ENCODE measurements at regions not wholly inside any gene's neighbourhood (a gene's known extent, or its start where the extent isn't known, plus 50 kb on each side); places are given as distances from the start of the nearest gene placed in this dataset.
"Not testable (repeated sequence)": the region's sequence is repeated elsewhere in the genome, so short reads cannot be mapped to it uniquely, and the experiment has no call there.

GRCh38 chrX:84267432-84267831 lies 79.4 kb upstream of the RPS6KA6 start:
- H3K36me3 ChIP-seq; intact Hi-C loops (cut with DNase I); H3K27me3 ChIP-seq; H3K4me1 ChIP-seq; H3K27ac ChIP-seq; ATAC-seq; H3K4me3 ChIP-seq; H3K9me3 ChIP-seq: not testable (repeated sequence)
- WGBS, 4 donors = 65 to 85% (median 76%) methylated on average over 6 to 9 of the region's 9 CpGs
- peak in 1 of 5 donors; percentile 14 for DNase-seq

GRCh38 chrX:84259868-84260267 lies 71.9 kb upstream of the RPS6KA6 start:
- no peak overlapping the region for H3K4me3 ChIP-seq
- intact Hi-C loops (cut with DNase I) = no loop called here

GRCh38 chrX:84258708-84259107 lies 70.7 kb upstream of the RPS6KA6 start:
- H3K4me1 ChIP-seq = no peaks in the 10 kb centered on the region
- no peaks in the 10 kb centered on the region for H3K36me3 ChIP-seq
- H3K9me3 ChIP-seq = no peaks in the 10 kb centered on the region
- H3K27ac ChIP-seq = no peak overlapping the region
- H3K27me3 ChIP-seq = no peaks in the 10 kb centered on the region
- TF ChIP-seq POLR2A (IDR thresholded peaks at IDR 0.05) (no peak), CTCF (IDR thresholded peaks at IDR 0.05) (no peak)
- intact Hi-C loops (cut with DNase I) = no loop called here
- H3K4me3 ChIP-seq = no peak overlapping the region
- WGBS, 4 donors = 60 to 83% (median 63%) methylated on average over 1 of the region's 1 CpG
- ATAC-seq (no peak), DNase-seq (no peak)

More at GRCh38 chrX:84259868-84260267, 71.9 kb upstream of the RPS6KA6 start:
- Histone ChIP-seq H3K4me1 (no peaks in the 10 kb centered on the region), H3K27me3 (no peaks in the 10 kb centered on the region), H3K9me3 (no peaks in the 10 kb centered on the region), H3K27ac (no peak overlapping the region), H3K36me3 (no peaks in the 10 kb centered on the region)
- no peak for ATAC-seq
- TF ChIP-seq CTCF (IDR thresholded peaks at IDR 0.05) (no peak), POLR2A (IDR thresholded peaks at IDR 0.05) (no peak)
- no peak for DNase-seq

GRCh38 chrX:84248226-84248625 lies 60.2 kb upstream of the RPS6KA6 start:
- H3K4me1 ChIP-seq = no peaks in the 10 kb centered on the region
- WGBS, 4 donors = 53 to 74% (median 56%) methylated on average over 1 of the region's 1 CpG
- DNase-seq = no peak
- H3K9me3 ChIP-seq = no peaks in the 10 kb centered on the region
- ATAC-seq = no peak
- H3K4me3 ChIP-seq = no peak overlapping the region
- H3K27ac ChIP-seq = no peak overlapping the region
- TF ChIP-seq POLR2A (IDR thresholded peaks at IDR 0.05) (no peak), CTCF (IDR thresholded peaks at IDR 0.05) (no peak)
- intact Hi-C loops (cut with DNase I) = no loop called here
- H3K36me3 ChIP-seq = no peaks in the 10 kb centered on the region
- H3K27me3 ChIP-seq = no peaks in the 10 kb centered on the region

GRCh38 chrX:84240848-84241565 lies 53.0 kb upstream of the RPS6KA6 start:
- ATAC-seq (no peak), DNase-seq (no peak)
- H3K4me1 ChIP-seq = no peaks in the 10 kb centered on the region
- no peaks in the 10 kb centered on the region for H3K9me3 ChIP-seq
- H3K27ac ChIP-seq = no peak overlapping the region
- intact Hi-C loops (cut with DNase I) = no loop called here
- WGBS, 4 donors = 75 to 95% (median 84%) methylated on average over 7 of the region's 7 CpGs
- H3K27me3 ChIP-seq = no peaks in the 10 kb centered on the region
- no peak for TF ChIP-seq CTCF (IDR thresholded peaks at IDR 0.05)
- TF ChIP-seq POLR2A (IDR thresholded peaks at IDR 0.05) = no peak
- no peak overlapping the region for H3K4me3 ChIP-seq
- no peaks in the 10 kb centered on the region for H3K36me3 ChIP-seq

All from heart left ventricle (tissue), 16 donors.